ENCODE measurements at regions not wholly inside any gene's neighbourhood (a gene's known extent, or its start where the extent isn't known, plus 50 kb on each side); places are given as distances from the start of the nearest gene placed in this dataset.

DNA sequence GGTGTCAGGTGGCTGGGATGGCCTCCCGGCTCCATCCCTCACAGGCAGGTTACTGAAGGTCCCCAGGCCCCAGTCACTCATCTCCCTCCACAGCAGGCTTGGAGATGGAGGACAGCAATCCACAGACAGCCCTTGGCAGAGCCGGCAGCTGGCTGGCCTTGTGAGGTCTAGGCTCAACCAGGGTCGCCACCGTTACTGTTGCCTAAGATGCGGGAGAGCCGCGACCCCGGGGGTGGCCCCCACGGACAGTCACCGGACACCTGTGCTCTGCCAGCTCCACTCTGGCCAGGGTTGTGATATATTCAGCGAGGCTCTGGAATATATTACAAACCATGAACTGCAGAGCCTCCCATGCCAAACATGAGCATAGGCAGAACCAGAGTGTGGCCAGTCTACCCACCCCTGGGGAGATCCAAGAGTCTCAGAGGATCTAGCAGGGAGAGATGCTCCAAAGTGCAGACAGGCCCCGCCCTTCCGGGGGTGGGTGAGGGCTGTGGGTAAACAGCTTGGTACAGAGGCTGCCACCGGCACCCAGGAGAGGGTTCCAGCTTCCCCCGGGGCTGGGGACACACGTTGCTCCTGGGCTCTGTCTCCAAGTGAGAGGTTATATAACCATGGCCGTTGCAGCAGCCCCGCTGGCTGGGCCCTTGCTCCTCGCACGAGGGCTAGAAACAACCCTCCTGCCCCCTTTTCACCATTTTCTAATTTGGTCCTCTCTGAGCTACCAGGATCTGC lies 55.9 kb upstream of the DIO3 start:
- no peak for DNase-seq (ENCODE audit: low read depth)
- H3K4me3 ChIP-seq (ENCODE audit: control insufficient read depth, low read depth, low read length), result no peak overlapping the region
- TF ChIP-seq, protein P1, sequence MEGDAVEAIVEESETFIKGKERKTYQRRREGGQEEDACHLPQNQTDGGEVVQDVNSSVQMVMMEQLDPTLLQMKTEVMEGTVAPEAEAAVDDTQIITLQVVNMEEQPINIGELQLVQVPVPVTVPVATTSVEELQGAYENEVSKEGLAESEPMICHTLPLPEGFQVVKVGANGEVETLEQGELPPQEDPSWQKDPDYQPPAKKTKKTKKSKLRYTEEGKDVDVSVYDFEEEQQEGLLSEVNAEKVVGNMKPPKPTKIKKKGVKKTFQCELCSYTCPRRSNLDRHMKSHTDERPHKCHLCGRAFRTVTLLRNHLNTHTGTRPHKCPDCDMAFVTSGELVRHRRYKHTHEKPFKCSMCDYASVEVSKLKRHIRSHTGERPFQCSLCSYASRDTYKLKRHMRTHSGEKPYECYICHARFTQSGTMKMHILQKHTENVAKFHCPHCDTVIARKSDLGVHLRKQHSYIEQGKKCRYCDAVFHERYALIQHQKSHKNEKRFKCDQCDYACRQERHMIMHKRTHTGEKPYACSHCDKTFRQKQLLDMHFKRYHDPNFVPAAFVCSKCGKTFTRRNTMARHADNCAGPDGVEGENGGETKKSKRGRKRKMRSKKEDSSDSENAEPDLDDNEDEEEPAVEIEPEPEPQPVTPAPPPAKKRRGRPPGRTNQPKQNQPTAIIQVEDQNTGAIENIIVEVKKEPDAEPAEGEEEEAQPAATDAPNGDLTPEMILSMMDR (conservative IDR thresholded peaks at IDR 0.05; ENCODE audit: control insufficient read depth, insufficient read depth, low read depth, low read length), result no peak

DNA sequence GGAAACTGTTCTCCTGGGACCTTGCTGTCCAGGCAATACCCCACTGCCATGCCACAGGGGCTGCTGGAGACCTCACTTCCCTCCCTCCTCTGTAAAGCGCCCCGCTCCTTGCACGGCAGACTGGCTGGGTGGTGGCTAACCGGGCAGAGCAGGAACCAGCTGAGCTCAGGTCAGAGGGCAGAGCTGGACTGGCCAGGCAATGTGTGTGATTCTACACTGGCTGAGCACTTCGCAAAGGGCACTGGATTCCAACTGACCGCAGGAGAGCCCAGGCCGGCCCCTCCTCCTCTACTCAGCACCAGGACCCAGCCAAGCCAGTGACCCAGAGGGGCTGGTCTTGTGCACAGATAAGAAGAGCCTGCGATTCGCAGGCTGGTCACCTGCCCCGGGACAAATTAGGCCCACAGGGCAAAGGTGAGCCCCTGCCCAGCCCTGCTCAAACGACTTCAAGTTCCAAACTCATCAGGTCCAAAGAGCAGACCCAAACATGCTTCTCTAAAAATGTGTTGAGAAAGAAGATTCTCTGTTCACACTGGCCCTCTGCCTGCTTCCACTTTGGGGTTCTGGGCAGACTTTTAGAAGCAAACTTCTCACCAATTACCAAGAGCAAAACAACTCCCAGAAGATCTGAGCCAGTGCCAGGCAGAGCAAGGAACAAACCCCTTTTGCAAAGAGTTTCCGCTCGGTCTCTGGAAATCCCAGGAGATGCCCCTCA lies 54.9 kb upstream of the DIO3 start:
- DNase-seq (ENCODE audit: low read depth), result no peak
- TF ChIP-seq, protein P1 (conservative IDR thresholded peaks at IDR 0.05; ENCODE audit: control insufficient read depth, insufficient read depth, low read depth, low read length), result no peak
- no peak overlapping the region for H3K4me3 ChIP-seq (ENCODE audit: control insufficient read depth, low read depth, low read length)

DNA sequence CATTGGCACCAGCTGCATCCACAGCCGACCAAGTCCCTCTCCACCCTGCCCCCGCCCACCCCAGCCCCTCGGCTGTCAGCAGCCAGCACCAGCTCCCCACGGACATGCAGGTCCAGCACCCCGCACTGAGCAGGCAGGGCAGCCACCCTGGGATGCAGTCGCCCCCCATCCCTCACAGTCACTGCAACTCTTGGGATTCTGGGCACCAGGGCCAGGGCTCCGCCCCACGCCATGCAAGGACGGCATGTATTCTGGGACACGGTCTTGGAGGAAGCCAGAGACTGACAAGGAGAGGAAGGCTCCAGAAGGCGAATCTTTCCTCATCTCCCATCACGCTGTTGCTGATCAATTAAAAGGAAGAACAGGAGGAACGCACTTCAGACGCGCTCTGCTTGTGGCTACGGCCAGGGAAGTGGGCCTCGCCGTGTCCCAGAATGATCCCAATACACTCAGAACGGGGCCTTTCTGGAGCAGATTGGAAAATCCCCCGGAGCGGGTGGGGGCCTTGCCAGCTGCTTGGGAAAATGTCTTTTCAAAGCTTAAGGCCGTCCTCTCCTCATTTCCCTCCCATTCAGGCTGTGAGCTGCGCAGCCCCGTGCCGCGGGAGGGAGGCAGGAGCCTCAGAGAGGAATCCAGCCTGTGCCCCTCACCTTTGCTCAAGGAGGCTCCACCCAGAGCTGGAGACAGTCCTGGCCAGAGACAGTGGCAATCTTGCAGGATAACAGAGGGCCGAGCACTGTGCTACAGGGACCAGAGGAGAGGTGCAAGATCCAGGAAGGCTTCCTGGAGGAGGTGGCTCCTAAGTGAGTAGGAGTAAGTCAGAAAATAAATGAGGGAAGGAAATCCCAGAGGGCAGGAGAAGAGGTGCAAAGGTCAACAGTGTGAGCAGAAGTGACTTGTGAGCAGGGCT lies 54.1 kb upstream of the DIO3 start:
- DNase-seq (ENCODE audit: low read depth), result no peak
- H3K4me3 ChIP-seq (ENCODE audit: control insufficient read depth, low read depth, low read length), result no peak overlapping the region
- TF ChIP-seq, protein P1 (conservative IDR thresholded peaks at IDR 0.05; ENCODE audit: control insufficient read depth, insufficient read depth, low read depth, low read length), result no peak

DNA sequence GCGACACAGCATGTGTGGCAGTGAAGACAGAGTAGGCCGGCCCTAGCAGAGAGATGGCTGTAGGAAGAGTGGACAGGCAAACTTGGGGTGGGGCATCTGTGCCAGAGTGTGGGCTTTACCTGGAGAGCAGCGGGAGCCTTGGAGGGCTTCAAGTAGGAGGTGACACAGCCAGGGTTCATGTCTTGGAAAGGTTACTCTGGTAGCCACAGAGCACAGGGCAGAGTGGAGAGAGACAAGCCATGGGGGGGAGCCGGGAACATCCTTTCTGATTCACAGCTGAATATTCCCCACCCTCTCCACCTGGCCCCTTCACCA lies 53.5 kb upstream of the DIO3 start:
- no peak for DNase-seq (ENCODE audit: low read depth)

DNA sequence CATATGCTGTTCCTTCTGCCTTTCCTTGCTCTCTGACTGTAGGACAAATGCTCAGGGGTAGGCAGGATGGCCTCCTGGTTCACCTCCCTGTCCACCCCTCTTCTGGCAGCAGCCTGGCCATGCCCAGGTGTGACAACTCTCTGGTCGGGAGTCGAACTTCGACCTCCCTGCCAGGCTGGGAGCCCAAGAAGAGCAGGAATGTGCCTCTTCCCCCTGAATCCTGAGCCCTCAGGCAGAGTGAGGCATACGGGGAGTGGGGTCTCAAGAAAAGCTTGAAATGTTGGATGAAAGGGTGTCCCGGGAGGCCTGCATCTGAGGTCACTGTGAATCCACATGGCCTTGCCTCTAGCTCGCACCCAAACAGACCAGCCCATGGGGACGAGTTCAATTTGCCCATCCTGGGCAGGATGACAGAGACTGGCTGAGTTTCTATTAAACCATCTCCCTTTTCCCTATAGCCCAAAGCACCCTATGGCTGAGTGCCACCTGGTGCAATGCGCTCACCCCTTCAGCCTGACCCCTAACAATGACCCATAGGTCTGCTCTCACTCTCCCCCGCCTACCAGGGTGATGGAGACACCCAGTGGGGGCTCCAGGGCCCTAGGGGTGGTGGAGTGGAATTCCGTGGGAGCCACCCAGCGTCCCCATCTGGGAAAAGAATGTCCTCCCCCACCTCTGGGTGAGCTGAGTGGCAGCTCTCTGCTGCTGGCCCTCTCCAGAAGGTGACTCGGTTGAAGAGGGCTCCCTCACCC lies 52.9 kb upstream of the DIO3 start:
- TF ChIP-seq, protein P1 (conservative IDR thresholded peaks at IDR 0.05; ENCODE audit: control insufficient read depth, insufficient read depth, low read depth, low read length), result no peak

More for the DNA sequence above, 53.5 kb upstream of the DIO3 start:
- TF ChIP-seq, protein P1 (conservative IDR thresholded peaks at IDR 0.05; ENCODE audit: control insufficient read depth, insufficient read depth, low read depth, low read length), result no peak
- no peak overlapping the region for H3K4me3 ChIP-seq (ENCODE audit: control insufficient read depth, low read depth, low read length)

More for the DNA sequence above, 52.9 kb upstream of the DIO3 start:
- no peak for DNase-seq (ENCODE audit: low read depth)
- no peak overlapping the region for H3K4me3 ChIP-seq (ENCODE audit: control insufficient read depth, low read depth, low read length)
